ENCODE measurements at regions not wholly inside any gene's neighbourhood (a gene's known extent, or its start where the extent isn't known, plus 50 kb on each side); places are given as distances from the start of the nearest gene placed in this dataset.

- Mint-ChIP-seq H3K4me1 (peaks cover 3% of the 10 kb centered on the region), H3K36me3 (no peaks in the 10 kb centered on the region), H3K9me3 (no peaks in the 10 kb centered on the region), H3K27me3 (ENCODE audit: insufficient read depth, low read depth) (no peaks in the 10 kb centered on the region), H3K27ac (no peak overlapping the region), H3K4me3 (no peak overlapping the region)
- Histone ChIP-seq H3K4me2 (no peak overlapping the region), H3K79me2 (ENCODE audit: low read depth) (no peaks in the 10 kb centered on the region), H3F3A (ENCODE audit: low read depth) (peaks cover 10% of the 10 kb centered on the region), H3K4me3 (no peak overlapping the region), H3K9ac (no peak overlapping the region), H4K20me1 (ENCODE audit: low read depth) (no peaks in the 10 kb centered on the region), H3K9me3 (ENCODE audit: low read depth) (no peaks in the 10 kb centered on the region), H3K27ac (no peak overlapping the region), H3K27me3 (no peaks in the 10 kb centered on the region), H3K4me1 (peaks cover 9% of the 10 kb centered on the region), H2AFZ (replicated peaks) (peak overlapping the region; percentile 48), H3K36me3 (no peaks in the 10 kb centered on the region)
- no peak for DNase-seq (ENCODE audit: low spot score)
- TF ChIP-seq CTCF (IDR thresholded peaks at IDR 0.05) (no peak), EZH2 (IDR thresholded peaks at IDR 0.05) (no peak), EZH2phosphoT487 (IDR thresholded peaks at IDR 0.05) (no peak)
Measured at GRCh38 chr5:109921735-109922380, 232.1 kb downstream of the MAN2A1 start.

- H3K27me3 Mint-ChIP-seq (ENCODE audit: insufficient read depth, low read depth) = no peaks in the 10 kb centered on the region
- Histone ChIP-seq H2AFZ (replicated peaks) (peak overlapping the region; percentile 48), H3K9ac (no peak overlapping the region), H3K4me3 (no peak overlapping the region), H3K9me3 (ENCODE audit: low read depth) (no peaks in the 10 kb centered on the region), H3F3A (ENCODE audit: low read depth) (peaks cover 3% of the 10 kb centered on the region), H3K27ac (no peak overlapping the region), H3K4me1 (peaks cover 2% of the 10 kb centered on the region), H3K4me2 (no peak overlapping the region), H3K79me2 (ENCODE audit: low read depth) (no peaks in the 10 kb centered on the region), H4K20me1 (ENCODE audit: low read depth) (no peaks in the 10 kb centered on the region), H3K36me3 (no peaks in the 10 kb centered on the region), H3K27me3 (no peaks in the 10 kb centered on the region)
- TF ChIP-seq EZH2 (IDR thresholded peaks at IDR 0.05) = no peak
- TF ChIP-seq EZH2phosphoT487 (IDR thresholded peaks at IDR 0.05) = no peak
- no peak for TF ChIP-seq CTCF (IDR thresholded peaks at IDR 0.05)
- H3K36me3 Mint-ChIP-seq = no peaks in the 10 kb centered on the region
- DNase-seq (ENCODE audit: low spot score) = no peak
- no peaks in the 10 kb centered on the region for H3K9me3 Mint-ChIP-seq
- H3K27ac Mint-ChIP-seq = no peak overlapping the region
- no peaks in the 10 kb centered on the region for H3K4me1 Mint-ChIP-seq
- H3K4me3 Mint-ChIP-seq = no peak overlapping the region
Measured at GRCh38 chr5:109922381-109922995, 232.8 kb downstream of the MAN2A1 start.

- Mint-ChIP-seq H3K4me3 (no peak overlapping the region), H3K36me3 (no peaks in the 10 kb centered on the region), H3K9me3 (no peaks in the 10 kb centered on the region), H3K27ac (no peak overlapping the region), H3K27me3 (ENCODE audit: insufficient read depth, low read depth) (no peaks in the 10 kb centered on the region), H3K4me1 (no peaks in the 10 kb centered on the region)
- H3K27ac ChIP-seq = no peak overlapping the region
- no peaks in the 10 kb centered on the region for H3K4me1 ChIP-seq
- H3K36me3 ChIP-seq = no peaks in the 10 kb centered on the region
- no peak overlapping the region for H3K9ac ChIP-seq
- no peaks in the 10 kb centered on the region for H3F3A ChIP-seq (ENCODE audit: low read depth)
- no peaks in the 10 kb centered on the region for H3K27me3 ChIP-seq
- H3K4me3 ChIP-seq = no peak overlapping the region
- TF ChIP-seq CTCF (IDR thresholded peaks at IDR 0.05) (no peak), EZH2 (IDR thresholded peaks at IDR 0.05) (no peak), EZH2phosphoT487 (IDR thresholded peaks at IDR 0.05) (no peak)
- H4K20me1 ChIP-seq (ENCODE audit: low read depth) = no peaks in the 10 kb centered on the region
- H3K9me3 ChIP-seq (ENCODE audit: low read depth) = no peaks in the 10 kb centered on the region
- H3K79me2 ChIP-seq (ENCODE audit: low read depth) = no peaks in the 10 kb centered on the region
- H3K4me2 ChIP-seq = no peak overlapping the region
- H2AFZ ChIP-seq (replicated peaks) = no peak overlapping the region
- DNase-seq (ENCODE audit: low spot score) = no peak
Measured at GRCh38 chr5:109923205-109923604, 233.5 kb downstream of the MAN2A1 start.

Data from neural progenitor cell (in vitro differentiated cells).